ENCODE measurements at regions not wholly inside any gene's neighbourhood (a gene's known extent, or its start where the extent isn't known, plus 50 kb on each side); places are given as distances from the start of the nearest gene placed in this dataset.

DNA sequence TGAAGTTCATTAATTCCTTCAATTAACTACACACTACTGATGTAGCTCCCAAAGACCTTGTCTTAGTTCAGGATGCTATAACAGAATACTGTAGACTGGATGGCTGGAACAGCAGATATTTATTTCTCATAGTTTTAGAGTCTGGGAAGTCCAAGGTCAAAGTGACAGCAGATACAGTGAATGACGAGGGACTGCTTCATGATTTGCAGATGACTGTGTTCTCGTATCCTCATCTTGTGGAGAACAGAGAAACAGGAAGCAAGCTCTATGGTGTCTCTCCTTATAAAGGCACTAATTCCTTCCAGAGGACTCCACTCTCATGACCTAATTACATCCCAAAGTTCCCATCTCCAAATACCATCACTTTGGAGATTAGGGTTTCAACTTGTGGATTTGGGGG is 65.6 kb upstream of the MAP1B start:
- DNase-seq (ENCODE audit: low read depth in 3 of 3) = no peak

DNA sequence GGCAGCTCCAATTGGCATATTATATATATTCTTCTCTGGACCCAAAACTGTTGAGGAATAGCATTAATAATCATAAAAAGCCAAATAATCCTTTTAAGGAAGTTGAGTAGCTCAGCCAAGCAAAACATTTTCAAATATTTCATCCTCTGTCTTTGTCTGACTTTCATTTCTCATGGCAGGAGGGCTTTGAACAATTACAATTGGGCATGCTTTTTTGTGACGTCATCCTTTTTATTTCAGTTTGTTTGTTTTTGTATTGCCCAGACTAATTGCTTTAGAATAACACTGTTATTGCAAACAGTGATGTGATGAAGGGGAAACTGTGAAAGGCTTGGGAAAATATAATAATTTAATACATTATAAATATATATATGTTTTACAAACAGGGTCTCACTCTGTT is 65.2 kb upstream of the MAP1B start:
- no peak for DNase-seq (ENCODE audit: low read depth in 3 of 3)

DNA sequence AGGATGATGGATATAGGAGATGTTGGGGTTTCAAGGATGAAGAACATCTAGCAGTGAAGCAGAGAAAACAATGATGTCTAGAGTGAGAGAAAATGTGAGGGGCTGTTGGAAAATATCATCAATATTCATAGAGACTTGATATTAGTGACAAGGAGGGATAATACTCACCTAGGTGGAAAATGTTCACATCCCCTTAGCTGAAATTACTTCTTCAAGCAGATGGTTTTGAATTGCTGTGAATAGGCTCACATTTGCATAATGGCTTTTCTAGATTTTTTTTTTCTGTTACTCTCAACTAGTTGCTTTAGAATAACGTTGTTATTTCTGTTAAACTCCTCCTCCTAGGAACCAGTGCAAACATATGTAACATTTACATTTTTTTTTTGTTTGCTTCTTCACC is 61.6 kb upstream of the MAP1B start:
- DNase-seq (ENCODE audit: low read depth in 3 of 3) = no peak

DNA sequence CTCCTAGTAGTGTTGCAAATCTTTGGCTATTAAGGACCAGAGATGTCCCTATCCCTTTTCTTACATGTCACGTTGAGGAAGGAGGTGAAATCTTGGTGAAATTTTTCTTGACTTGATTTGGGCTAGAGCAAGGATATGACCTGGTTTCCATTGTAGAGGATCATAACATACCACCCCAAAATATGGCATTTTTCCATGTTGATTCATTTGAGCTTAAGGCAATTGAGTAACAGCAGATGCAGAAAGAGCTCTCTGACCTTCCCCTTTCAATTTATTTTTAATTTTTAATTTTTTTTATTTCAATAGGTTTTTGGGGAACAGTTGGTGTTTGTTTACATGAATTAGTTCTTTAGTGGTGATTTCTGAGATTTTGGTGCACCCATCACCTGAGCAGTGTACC is 61.2 kb upstream of the MAP1B start:
- no peak for DNase-seq (ENCODE audit: low read depth in 3 of 3)

DNA sequence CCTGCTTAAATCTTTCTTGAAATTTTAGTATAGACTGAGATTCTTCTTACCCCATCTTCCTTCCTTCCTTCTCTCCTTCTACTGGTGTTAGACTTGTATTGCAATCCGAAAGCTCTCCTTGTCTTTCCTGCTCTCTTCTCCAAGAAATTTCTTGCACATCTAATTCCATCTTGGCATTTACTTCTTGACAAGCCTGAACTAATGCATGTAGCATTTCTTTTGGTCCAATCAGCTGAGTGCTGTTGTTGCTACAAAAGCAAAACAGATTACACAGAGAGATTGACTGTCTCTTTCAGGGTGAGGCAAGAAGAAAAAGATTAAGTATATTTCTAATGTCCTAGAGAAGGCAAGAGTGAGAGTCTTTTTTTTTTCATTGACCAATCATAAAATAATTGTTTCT is 51.6 kb upstream of the MAP1B start:
- DNase-seq (ENCODE audit: low read depth in 3 of 3) = no peak

Data from stimulated activated CD4-positive, alpha-beta T cell treated with anti-CD3 and anti-CD28 coated beads, TNF-alpha, amount 100 ng/mL, for 24 hours (primary cell).